Motor neuron (in vitro differentiated cells): ENCODE measurements at regions not wholly inside any gene's neighbourhood (a gene's known extent, or its start where the extent isn't known, plus 50 kb on each side); places are given as distances from the start of the nearest gene placed in this dataset.

Experiments
- ATAC-seq, 8 experiments: fragments of 200-7000 bp; cut with Tn5 transposase; replicated peaks in 6 of 8; 2 replicates each; pipeline ENCODE4 v1.8.0; 2021; ENCODE audit warnings: mild to moderate bottlenecking in 8 of 8, moderate library complexity in 8 of 8
- H3K27ac ChIP-seq, 2 donors: fragments of 250-450 bp; sonication (Bioruptor Pico); 2 replicates each; pipeline ENCODE4 v1.9.0; 2021; ENCODE audit warnings: antibody characterized with exemption in 2 of 2, mild to moderate bottlenecking in 2 of 2, moderate library complexity in 1 of 2
- H3K4me1 ChIP-seq, 2 donors: fragments of 250-450 bp; sonication (Bioruptor Pico); replicated peaks in 1 of 2; 2 replicates each; pipeline ENCODE4 v1.6.1; 2021; ENCODE audit warnings: antibody characterized with exemption in 2 of 2, mild to moderate bottlenecking in 2 of 2, moderate library complexity in 1 of 2
- H3K4me3 ChIP-seq, 5 donors: fragments of 250-450 bp; sonication (Bioruptor Pico); 2 replicates each; pipeline ENCODE4 v1.9.0; 2021; ENCODE audit warnings: antibody characterized with exemption in 5 of 5, mild to moderate bottlenecking in 5 of 5, moderate library complexity in 4 of 5
- WGBS, 10 experiments: fragments of 450-650 bp; shearing (Covaris generic); methylation state at CpG; one replicate each; pipeline ENCODE4 v1.0.0; 2022; 5-methylcytosine and 5-hydroxymethylcytosine counted together
- in situ Hi-C, 9 experiments: fragments of 400-800 bp; cut with MboI; loops; one replicate each; pipeline ENCODE4 v1.15.0; 2021; ENCODE audit warnings: low sequenced_read_pairs in 9 of 9, low pct_unique_long_range_greater_than_20kb in 2 of 9; ENCODE audit not compliant: unreplicated experiment in 9 of 9

DNA sequence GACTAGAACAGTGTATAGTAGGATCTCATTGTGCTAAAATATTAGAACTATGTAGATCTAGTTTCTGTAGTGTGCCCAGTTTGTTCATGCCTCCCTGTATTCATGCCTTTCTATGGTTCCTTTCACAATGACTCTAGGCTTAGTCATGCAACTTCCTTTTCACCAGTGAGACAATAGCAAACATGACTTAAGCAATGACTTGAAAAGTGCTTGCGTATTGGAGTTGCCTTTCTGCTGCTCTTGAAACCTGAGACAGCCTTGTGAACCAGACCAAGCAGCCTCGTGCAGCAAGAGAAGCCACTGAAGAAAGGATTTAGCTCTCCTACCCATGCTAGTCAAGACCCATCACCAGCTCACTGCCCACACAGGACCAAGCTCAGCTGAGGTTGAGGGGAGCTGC is 294.5 kb upstream of the TAS2R1 start:
- in situ Hi-C loops, result no loop called here
- no peak overlapping the region for H3K27ac ChIP-seq
- peaks cover 0 to 1% of the 10 kb centered on the region in 2 donors for H3K4me1 ChIP-seq
- WGBS, 10 experiments, result 7 to 100% (median 47%) methylated on average over 1 to 2 of the region's 2 CpGs; no CpG with 5 or more reads in 4 of the 10 experiments
- H3K4me3 ChIP-seq, result no peak overlapping the region
- peak in 5 of 8 experiments; percentile 39 to 98 (median 86) for ATAC-seq

DNA sequence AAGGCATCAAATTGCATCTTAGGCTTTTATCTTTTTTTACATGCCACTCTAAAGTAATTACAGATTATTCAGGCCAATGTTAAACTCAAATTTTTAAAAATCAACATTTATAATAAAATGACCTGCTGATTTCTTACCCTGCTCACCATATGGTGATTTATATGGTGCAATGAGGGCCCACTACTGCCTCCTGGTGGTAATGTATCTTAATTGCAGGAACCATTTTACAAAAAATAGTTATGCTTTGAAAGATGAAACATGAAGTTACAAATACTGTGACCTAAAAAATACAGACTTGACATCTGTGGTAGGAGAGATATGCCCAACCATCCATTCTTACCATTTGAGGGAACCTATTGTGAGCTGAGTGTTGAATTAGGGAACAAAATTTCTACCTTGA is 292.6 kb upstream of the TAS2R1 start:
- H3K4me1 ChIP-seq, result no peaks in the 10 kb centered on the region
- no peak overlapping the region for H3K4me3 ChIP-seq
- no peak for ATAC-seq
- in situ Hi-C loops, result no loop called here
- H3K27ac ChIP-seq, result no peak overlapping the region

DNA sequence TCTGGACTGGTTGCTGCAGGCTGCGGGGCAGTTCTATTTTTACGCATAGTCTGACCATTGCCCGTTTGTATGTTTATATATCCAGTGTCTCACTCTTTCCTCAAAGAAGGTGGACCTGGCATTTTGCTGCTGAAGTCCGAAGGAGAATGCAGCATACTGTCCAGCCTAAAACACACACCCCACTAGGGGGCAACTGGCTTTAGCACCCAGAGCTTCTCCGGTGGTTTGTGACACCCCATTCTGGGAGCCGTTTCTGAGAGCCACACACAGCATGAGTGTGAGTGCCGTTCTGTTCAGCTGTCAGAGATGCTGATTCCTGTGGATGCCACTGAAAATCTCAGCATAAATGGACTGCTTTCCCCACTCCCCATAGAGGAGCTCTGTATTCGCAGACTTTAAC is 290.5 kb upstream of the TAS2R1 start:
- H3K27ac ChIP-seq, result no peak overlapping the region
- in situ Hi-C loops, result no loop called here
- H3K4me1 ChIP-seq, result no peaks in the 10 kb centered on the region
- H3K4me3 ChIP-seq, result no peak overlapping the region
- WGBS, 10 experiments, result 59 to 100% (median 68%) methylated on average over 1 to 4 of the region's 8 CpGs; no CpG with 5 or more reads in 6 of the 10 experiments
- ATAC-seq, result peak in 1 of 8 experiments; percentile 23

DNA sequence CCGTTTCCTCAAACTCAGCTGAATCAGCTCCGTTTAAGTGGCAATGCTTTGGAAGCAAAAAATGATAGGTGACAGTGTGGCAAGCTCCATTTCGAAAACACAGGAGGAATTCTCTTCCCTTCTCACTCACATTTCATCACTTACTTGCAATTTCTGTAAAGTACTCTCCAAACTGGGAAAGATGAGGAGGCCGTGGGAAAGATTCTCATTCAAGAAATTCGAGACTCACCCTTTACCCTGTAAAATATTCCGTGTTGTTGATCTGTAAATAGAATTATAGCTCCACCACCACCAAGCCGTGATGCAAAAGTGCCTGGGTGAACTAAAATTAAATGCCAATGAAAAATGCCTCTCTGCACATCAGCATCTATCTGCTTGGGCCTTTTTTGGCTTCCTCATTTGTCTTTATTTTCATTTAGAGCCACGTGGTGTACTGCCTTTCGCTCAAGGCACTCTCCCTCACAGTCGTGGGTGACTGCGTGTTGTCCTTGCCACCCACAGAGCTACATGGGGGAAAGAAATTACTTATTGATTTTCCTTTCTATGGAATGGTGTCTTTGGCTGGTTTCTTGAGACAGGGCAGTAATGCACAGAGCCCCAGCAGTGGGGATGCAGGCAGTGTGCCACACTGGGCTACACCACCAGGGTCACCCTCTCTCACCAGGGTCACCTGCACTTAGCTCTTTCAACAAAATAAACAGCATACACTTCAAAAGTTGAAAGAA is 289.3 kb upstream of the TAS2R1 start:
- 23 to 100% (median 75%) methylated on average over 1 to 10 of the region's 11 CpGs for WGBS, 10 experiments
- Histone ChIP-seq H3K4me3 (no peak overlapping the region), H3K4me1 (no peaks in the 10 kb centered on the region), H3K27ac (no peak overlapping the region)
- in situ Hi-C loops, result no loop called here
- no peak for ATAC-seq

DNA sequence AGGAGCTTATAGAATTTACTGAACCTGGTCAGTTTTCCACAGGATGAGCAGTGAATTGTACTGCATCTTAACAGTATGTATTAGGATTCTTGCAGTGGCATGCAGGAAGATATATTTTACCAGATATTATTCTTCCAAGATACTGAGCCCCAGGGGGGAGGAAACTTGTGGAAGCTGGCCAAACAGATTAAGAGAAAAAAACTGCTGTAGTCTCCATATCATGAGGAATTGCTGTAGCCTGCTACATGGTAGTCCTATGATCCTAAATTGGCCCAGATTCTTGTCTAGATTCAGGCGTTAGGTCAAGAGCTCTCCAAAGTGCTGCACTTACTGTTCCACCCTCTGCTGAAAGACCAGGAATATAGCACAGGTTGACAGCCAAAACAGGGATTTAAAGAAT is 275.5 kb upstream of the TAS2R1 start:
- in situ Hi-C loops, result no loop called here
- Histone ChIP-seq H3K4me3 (no peak overlapping the region), H3K27ac (no peak overlapping the region), H3K4me1 (no peaks in the 10 kb centered on the region)
- 0 to 86% (median 70%) methylated on average over 1 of the region's 1 CpG; no CpG with 5 or more reads in 4 of the 10 experiments for WGBS, 10 experiments
- ATAC-seq, result no peak

DNA sequence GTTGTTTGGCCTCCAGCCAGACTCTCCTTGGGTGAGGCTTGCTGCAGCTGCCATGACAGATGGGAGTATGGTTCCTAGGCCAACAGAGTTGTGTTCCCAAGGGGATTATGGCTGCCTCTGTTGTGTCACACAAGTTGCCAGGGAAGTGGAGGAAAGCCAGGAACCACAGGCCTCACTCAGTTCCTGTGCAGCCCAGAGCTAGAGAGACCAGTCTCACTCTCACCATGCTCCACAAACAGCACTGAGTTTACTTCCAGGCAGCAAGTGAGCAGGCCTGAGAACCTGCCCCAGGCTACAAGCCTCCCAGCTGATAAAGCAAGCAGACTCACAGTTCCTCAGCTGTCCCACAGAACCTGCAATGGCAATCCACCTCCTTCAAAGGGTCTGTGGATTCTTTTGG is 273.6 kb upstream of the TAS2R1 start:
- no peaks in the 10 kb centered on the region for H3K4me1 ChIP-seq
- no peak overlapping the region for H3K4me3 ChIP-seq
- no peak overlapping the region for H3K27ac ChIP-seq
- in situ Hi-C loops, result no loop called here
- no peak for ATAC-seq

DNA sequence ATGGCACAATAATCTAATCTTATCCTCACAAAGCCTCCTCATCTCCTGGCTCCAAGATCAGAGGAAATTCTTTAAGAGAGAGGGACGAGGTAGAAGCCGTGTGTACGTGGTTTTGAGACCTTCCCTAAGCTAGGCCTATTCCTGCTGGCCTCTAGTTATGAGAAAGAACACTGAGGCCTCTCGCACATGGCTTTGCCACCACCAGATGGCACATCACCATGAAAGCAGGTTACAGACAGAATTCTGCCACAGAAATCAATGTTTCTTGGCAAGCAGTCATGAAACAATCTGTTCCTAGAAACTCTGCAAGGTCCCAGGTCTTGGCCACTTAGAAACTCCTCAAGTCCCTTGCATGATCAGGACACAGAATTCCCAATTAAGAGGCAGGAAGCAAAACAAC is 268.2 kb upstream of the TAS2R1 start:
- 61 to 100% (median 81%) methylated on average over 1 to 4 of the region's 4 CpGs; no CpG with 5 or more reads in 3 of the 10 experiments for WGBS, 10 experiments
- ATAC-seq, result peak in 3 of 8 experiments; percentile 38 to 79 (median 55)
- Histone ChIP-seq H3K4me1 (no peaks in the 10 kb centered on the region), H3K27ac (no peak overlapping the region), H3K4me3 (no peak overlapping the region)
- in situ Hi-C loops, result no loop called here

- no peak overlapping the region for H3K4me3 ChIP-seq
- 37 to 67% (median 50%) methylated on average over 1 to 5 of the region's 5 CpGs; no CpG with 5 or more reads in 1 of the 10 experiments for WGBS, 10 experiments
Observed at GRCh38 chr5:9895302-9895645, 265.1 kb upstream of the TAS2R1 start.

GRCh38 chr5:9894571-9895301 is 264.6 kb upstream of the TAS2R1 start:
- H3K27ac ChIP-seq, result no peak overlapping the region
- no peak overlapping the region for H3K4me3 ChIP-seq
- H3K4me1 ChIP-seq, result no peaks in the 10 kb centered on the region
- ATAC-seq, result no peak
- 41 to 100% (median 63%) methylated on average over 1 to 3 of the region's 3 CpGs; no CpG with 5 or more reads in 3 of the 10 experiments for WGBS, 10 experiments
- in situ Hi-C loops, result no loop called here

More at GRCh38 chr5:9895302-9895645, 265.1 kb upstream of the TAS2R1 start:
- peak in 2 of 8 experiments; percentile 32 to 60 for ATAC-seq
- Histone ChIP-seq H3K4me1 (no peaks in the 10 kb centered on the region), H3K27ac (no peak overlapping the region)
- in situ Hi-C loops, result no loop called here

GRCh38 chr5:9892696-9893095 is 262.5 kb upstream of the TAS2R1 start:
- Histone ChIP-seq H3K4me3 (no peak overlapping the region), H3K4me1 (no peaks in the 10 kb centered on the region), H3K27ac (no peak overlapping the region)
- 89 to 100% (median 98%) methylated on average over 1 to 3 of the region's 3 CpGs; no CpG with 5 or more reads in 4 of the 10 experiments for WGBS, 10 experiments
- in situ Hi-C loops, result no loop called here
- ATAC-seq, result no peak

GRCh38 chr5:9889511-9889910 is 259.4 kb upstream of the TAS2R1 start:
- Histone ChIP-seq H3K4me1 (no peaks in the 10 kb centered on the region), H3K27ac (no peak overlapping the region), H3K4me3 (no peak overlapping the region)
- in situ Hi-C loops, result no loop called here
- ATAC-seq, result no peak
- WGBS, 10 experiments, result 40 to 100% (median 83%) methylated on average over 1 to 3 of the region's 4 CpGs; no CpG with 5 or more reads in 3 of the 10 experiments

DNA sequence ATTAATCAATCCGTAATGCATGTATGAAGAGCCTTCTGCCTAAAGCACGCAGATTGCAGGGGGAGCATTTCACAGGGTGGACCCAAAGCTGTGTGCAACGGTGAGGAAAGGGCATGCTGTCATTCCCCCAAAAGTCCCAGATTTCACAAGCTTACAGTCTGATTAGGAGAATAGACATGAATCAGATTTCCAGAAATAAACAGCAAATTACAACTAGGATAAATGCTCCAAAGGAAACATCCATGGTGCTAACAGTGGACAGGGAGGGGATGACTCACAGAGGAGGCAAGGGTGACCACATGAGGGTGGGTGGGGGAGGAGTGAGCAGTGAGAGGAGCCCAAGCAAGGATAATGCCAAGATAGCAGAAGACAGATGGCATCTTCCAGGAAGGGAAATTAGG is 258.4 kb upstream of the TAS2R1 start:
- in situ Hi-C loops, result no loop called here
- peak in 7 of 8 experiments; percentile 65 to 98 (median 96) for ATAC-seq
- 31 to 94% (median 50%) methylated on average over 1 to 3 of the region's 3 CpGs; no CpG with 5 or more reads in 5 of the 10 experiments for WGBS, 10 experiments
- H3K27ac ChIP-seq, result no peak overlapping the region
- no peak overlapping the region for H3K4me3 ChIP-seq
- H3K4me1 ChIP-seq, result no peaks in the 10 kb centered on the region

GRCh38 chr5:9885164-9885563 is 255.0 kb upstream of the TAS2R1 start:
- no peak overlapping the region for H3K4me3 ChIP-seq
- H3K4me1 ChIP-seq, result no peaks in the 10 kb centered on the region
- no peak for ATAC-seq
- in situ Hi-C loops, result no loop called here
- no peak overlapping the region for H3K27ac ChIP-seq

GRCh38 chr5:9878206-9878605 is 248.1 kb upstream of the TAS2R1 start:
- Histone ChIP-seq H3K27ac (no peak overlapping the region), H3K4me3 (no peak overlapping the region), H3K4me1 (no peaks in the 10 kb centered on the region)
- peak in 1 of 8 experiments; percentile 86 for ATAC-seq
- in situ Hi-C loops, result no loop called here
- 14 to 100% (median 92%) methylated on average over 2 to 5 of the region's 5 CpGs; no CpG with 5 or more reads in 3 of the 10 experiments for WGBS, 10 experiments
